Upper lobe of left lung (tissue), 4 donors: ENCODE measurements at regions not wholly inside any gene's neighbourhood (a gene's known extent, or its start where the extent isn't known, plus 50 kb on each side); places are given as distances from the start of the nearest gene placed in this dataset.

ENCODE experiments used
- POLR2A ChIP-seq, 4 donors: fragments of 450-650 bp; IDR thresholded peaks; one replicate each; pipeline ENCODE4 v1.5.1; 2016 to 2017; ENCODE audit warnings: antibody characterized with exemption in 4 of 4, mild to moderate bottlenecking in 2 of 4
- POLR2AphosphoS5 ChIP-seq, 2 donors: sonication (generic); formaldehyde crosslinking; IDR thresholded peaks; one replicate each; pipeline ENCODE4 v1.5.1; 2017; ENCODE audit warnings: antibody characterized with exemption in 2 of 2
- TF ChIP-seq, protein P1 (sequence below), 6 experiments: fragments of 450-650 bp in 4 of 6; fragments of 200-600 bp in 2 of 6; sonication (generic) in 2 of 6; IDR thresholded peaks; one replicate each; pipeline ENCODE4 v1.5.1; 2016 to 2019; ENCODE audit warnings: antibody characterized with exemption in 6 of 6

DNA sequence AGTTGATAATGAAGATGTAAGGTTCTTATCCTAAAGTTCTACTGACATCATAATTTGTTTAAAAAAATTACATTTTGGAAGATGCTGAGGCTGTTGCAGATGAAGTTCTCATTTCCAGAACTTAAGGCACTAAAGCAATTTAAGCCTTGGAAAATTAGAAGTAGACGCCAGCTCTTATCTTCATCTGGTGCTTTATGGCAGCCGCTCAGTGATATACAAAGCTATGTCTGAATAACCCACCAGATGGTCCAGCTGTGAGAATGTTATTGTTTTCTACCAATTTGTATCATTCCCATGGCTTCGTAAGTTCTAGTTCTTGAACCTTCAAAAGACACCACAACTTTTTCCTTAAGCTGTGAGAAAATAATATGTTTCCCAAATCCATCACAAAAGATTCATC lies 212.1 kb upstream of the ARID2 start:
- TF ChIP-seq POLR2A (IDR thresholded peaks at IDR 0.05) (no peak), POLR2AphosphoS5 (IDR thresholded peaks at IDR 0.05) (no peak)
- TF ChIP-seq, protein P1, sequence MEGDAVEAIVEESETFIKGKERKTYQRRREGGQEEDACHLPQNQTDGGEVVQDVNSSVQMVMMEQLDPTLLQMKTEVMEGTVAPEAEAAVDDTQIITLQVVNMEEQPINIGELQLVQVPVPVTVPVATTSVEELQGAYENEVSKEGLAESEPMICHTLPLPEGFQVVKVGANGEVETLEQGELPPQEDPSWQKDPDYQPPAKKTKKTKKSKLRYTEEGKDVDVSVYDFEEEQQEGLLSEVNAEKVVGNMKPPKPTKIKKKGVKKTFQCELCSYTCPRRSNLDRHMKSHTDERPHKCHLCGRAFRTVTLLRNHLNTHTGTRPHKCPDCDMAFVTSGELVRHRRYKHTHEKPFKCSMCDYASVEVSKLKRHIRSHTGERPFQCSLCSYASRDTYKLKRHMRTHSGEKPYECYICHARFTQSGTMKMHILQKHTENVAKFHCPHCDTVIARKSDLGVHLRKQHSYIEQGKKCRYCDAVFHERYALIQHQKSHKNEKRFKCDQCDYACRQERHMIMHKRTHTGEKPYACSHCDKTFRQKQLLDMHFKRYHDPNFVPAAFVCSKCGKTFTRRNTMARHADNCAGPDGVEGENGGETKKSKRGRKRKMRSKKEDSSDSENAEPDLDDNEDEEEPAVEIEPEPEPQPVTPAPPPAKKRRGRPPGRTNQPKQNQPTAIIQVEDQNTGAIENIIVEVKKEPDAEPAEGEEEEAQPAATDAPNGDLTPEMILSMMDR (IDR thresholded peaks at IDR 0.05), result no peak
